Prostate gland (tissue), 2 donors: ENCODE measurements at regions not wholly inside any gene's neighbourhood (a gene's known extent, or its start where the extent isn't known, plus 50 kb on each side); places are given as distances from the start of the nearest gene placed in this dataset.

Experiments
- POLR2A ChIP-seq: fragments of 450-650 bp; IDR thresholded peaks from one replicate; pipeline ENCODE4 v1.6.1; 2016; ENCODE audit warnings: antibody characterized with exemption, mild to moderate bottlenecking
- POLR2AphosphoS5 ChIP-seq: sonication (generic); formaldehyde crosslinking; IDR thresholded peaks from one replicate; pipeline ENCODE4 v1.6.1; 2017; ENCODE audit warnings: antibody characterized with exemption
- TF ChIP-seq, protein P1 (sequence below), 4 experiments: fragments of 200-600 bp in 2 of 4; fragments of 450-650 bp in 2 of 4; sonication (generic) in 2 of 4; IDR thresholded peaks; 1 replicate in 3 of 4; 2 replicates in 1 of 4; pipeline ENCODE4 v1.5.1; 2016 to 2019; ENCODE audit warnings: antibody characterized with exemption in 4 of 4, mild to moderate bottlenecking in 2 of 4, moderate library complexity in 2 of 4

DNA sequence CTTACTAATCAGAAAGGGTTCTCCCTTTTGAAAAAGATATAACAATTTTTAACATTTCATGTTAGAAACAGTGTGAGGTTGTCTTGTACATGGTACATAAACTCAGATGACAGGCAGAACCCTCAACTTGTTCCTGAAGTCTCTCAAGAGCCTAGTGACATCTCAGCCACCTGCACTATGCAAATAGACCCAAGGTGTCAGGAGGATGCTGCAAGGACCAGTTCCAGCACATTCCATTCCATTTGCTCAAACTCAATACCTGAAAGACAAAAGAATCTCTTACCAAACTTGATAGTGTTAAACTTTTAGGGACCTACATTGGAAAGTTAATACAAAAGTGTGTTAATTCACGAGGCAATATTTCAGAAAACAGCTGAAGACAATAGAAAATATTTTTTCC is 544.6 kb downstream of the CETN3 start:
- no peak for TF ChIP-seq POLR2AphosphoS5
- TF ChIP-seq, protein P1, sequence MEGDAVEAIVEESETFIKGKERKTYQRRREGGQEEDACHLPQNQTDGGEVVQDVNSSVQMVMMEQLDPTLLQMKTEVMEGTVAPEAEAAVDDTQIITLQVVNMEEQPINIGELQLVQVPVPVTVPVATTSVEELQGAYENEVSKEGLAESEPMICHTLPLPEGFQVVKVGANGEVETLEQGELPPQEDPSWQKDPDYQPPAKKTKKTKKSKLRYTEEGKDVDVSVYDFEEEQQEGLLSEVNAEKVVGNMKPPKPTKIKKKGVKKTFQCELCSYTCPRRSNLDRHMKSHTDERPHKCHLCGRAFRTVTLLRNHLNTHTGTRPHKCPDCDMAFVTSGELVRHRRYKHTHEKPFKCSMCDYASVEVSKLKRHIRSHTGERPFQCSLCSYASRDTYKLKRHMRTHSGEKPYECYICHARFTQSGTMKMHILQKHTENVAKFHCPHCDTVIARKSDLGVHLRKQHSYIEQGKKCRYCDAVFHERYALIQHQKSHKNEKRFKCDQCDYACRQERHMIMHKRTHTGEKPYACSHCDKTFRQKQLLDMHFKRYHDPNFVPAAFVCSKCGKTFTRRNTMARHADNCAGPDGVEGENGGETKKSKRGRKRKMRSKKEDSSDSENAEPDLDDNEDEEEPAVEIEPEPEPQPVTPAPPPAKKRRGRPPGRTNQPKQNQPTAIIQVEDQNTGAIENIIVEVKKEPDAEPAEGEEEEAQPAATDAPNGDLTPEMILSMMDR (IDR thresholded peaks at IDR 0.05) = no peak
- TF ChIP-seq POLR2A = no peak
